HUDEP-2 (cell line): ENCODE measurements at regions not wholly inside any gene's neighbourhood (a gene's known extent, or its start where the extent isn't known, plus 50 kb on each side); places are given as distances from the start of the nearest gene placed in this dataset.
"Not testable (repeated sequence)": the region's sequence is repeated elsewhere in the genome, so short reads cannot be mapped to it uniquely, and the experiment has no call there.

Experiments
- DNase-seq, 76 experiments: peaks; one replicate each; lab custom pipeline; 2025; ENCODE audit not compliant: unreplicated experiment in 76 of 76; lab: John Stamatoyannopoulos, UW

- no peak for DNase-seq
These were observed 157.1 kb upstream of the BCHE start for GRCh38 chr3:165994293-165994692.

GRCh38 chr3:165984589-165984988 lies 147.4 kb upstream of the BCHE start:
- DNase-seq = no peak

- no peak for DNase-seq
These were observed 146.1 kb upstream of the BCHE start for GRCh38 chr3:165983284-165983683.

GRCh38 chr3:165981318-165981717 lies 144.1 kb upstream of the BCHE start:
- no peak for DNase-seq

- DNase-seq = not testable (repeated sequence)
These were observed 123.6 kb upstream of the BCHE start for GRCh38 chr3:165960825-165961224.

GRCh38 chr3:165954171-165954570 lies 116.9 kb upstream of the BCHE start:
- DNase-seq = no peak

GRCh38 chr3:165946360-165946759 lies 109.1 kb upstream of the BCHE start:
- no peak for DNase-seq

GRCh38 chr3:165938986-165939540 lies 101.8 kb upstream of the BCHE start:
- no peak for DNase-seq

- DNase-seq = not testable (repeated sequence)
These were observed 98.9 kb upstream of the BCHE start for GRCh38 chr3:165936081-165936480.

GRCh38 chr3:165924301-165924791 lies 87.1 kb upstream of the BCHE start:
- not testable (repeated sequence) for DNase-seq

- no peak for DNase-seq
These were observed 83.8 kb upstream of the BCHE start for GRCh38 chr3:165920984-165921383.

- no peak for DNase-seq
These were observed 82.1 kb upstream of the BCHE start for GRCh38 chr3:165919284-165919683.

GRCh38 chr3:165918657-165918979 lies 81.4 kb upstream of the BCHE start:
- no peak for DNase-seq

- not testable (repeated sequence) for DNase-seq
These were observed 80.9 kb upstream of the BCHE start for GRCh38 chr3:165917938-165918656.

GRCh38 chr3:165915104-165915503 lies 77.9 kb upstream of the BCHE start:
- DNase-seq = not testable (repeated sequence)

- DNase-seq = no peak
These were observed 66.8 kb upstream of the BCHE start for GRCh38 chr3:165903885-165904630.

GRCh38 chr3:165899066-165899465 lies 61.8 kb upstream of the BCHE start:
- no peak for DNase-seq

- no peak for DNase-seq
These were observed 59.9 kb upstream of the BCHE start for GRCh38 chr3:165897137-165897536.

GRCh38 chr3:165895919-165896318 lies 58.7 kb upstream of the BCHE start:
- peak in 1 of 76 experiments; percentile 0 for DNase-seq

- no peak for DNase-seq
These were observed 55.3 kb upstream of the BCHE start for GRCh38 chr3:165892565-165892964.
